ENCODE measurements at regions not wholly inside any gene's neighbourhood (a gene's known extent, or its start where the extent isn't known, plus 50 kb on each side); places are given as distances from the start of the nearest gene placed in this dataset.
"Not testable (repeated sequence)": the region's sequence is repeated elsewhere in the genome, so short reads cannot be mapped to it uniquely, and the experiment has no call there.

DNA sequence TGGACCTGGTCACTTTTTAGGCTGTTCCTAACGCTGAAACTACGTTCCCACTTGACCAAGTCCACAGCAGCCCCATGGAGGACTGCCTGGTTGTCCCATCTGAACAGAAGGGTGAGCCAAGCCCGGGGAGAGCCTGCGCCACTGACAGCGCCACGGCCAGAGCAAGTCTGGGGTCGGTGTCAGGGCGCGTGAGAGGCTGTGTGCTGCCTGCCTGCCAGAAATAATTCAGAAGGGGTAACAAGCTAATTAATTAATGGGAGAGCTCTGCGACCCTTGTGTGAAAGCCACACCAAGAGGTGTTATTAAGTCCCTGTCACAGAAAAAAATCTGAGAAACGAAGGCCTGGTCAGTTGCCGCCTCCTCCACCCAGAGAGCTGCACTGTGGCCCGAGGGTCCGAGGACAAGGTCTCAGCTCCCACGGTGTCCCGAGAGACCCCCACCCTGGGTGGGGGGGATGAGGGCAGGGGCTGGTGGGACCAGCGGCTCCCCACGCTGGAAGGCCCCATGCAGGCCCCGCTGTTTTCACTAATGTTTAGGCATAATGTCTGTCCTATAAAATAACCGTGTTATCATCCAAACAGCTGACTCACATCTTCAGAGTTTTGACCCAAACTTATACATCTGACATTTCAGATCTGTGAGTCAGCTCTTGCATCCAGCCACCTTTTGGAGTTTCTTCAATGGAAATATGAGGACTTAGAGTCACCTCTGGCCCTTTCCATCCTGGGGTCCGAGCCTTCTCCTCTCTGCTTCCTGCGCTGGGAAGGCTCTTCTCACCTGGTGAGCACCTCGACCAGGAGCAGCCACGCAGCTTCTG is 58.5 kb downstream of the DLL1 start:
- no peak for DNase-seq

DNA sequence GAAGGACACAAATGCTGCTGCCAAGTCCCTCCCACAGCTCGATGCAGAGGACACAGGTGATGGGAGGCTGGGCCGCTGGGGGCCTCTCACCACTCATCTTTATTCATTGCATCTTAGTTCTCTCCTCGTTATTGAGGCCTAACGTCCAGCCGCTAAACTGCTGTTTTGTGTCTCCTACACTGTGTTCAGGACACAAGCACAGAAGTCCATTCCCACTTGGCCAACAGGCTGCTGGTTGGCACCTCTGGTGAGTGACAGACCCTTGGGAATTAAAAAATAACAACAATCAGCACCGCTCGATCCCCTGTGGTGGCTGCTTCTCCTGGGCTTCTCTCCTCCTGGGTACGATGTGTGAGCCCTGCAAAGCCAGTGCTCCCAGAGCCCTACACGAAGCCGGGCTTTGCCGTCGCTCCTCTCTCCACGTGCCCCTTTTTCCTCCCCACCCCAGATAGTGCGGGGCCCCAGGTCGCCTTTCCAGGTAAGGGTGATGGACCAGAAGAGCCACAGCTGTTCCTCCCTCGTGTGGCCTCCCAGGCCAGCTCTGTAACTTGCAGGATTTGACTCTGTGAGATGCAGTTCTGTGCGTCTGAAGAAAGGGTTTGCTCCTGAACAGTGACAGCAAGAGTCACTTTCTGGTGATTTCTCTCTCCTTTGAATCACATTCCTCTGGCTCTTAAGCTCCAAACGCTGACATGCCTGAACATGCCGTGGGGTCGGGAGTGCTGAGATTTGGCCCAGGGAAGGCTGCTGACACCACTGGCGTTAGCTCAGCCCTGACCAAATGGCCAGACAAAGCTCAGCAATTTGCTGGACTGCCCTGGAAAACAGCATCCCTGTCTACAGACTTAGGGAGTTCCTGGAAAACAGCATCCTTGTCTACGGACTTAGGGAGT is 59.3 kb downstream of the DLL1 start:
- DNase-seq, result peak; percentile 4

- no peak for DNase-seq
These were observed 60.2 kb downstream of the DLL1 start for GRCh38 chr6:170230520-170231292.

GRCh38 chr6:170229851-170230519 is 60.9 kb downstream of the DLL1 start:
- no peak for DNase-seq

GRCh38 chr6:170229396-170229795 is 61.5 kb downstream of the DLL1 start:
- DNase-seq, result no peak

GRCh38 chr6:170228946-170229310 is 62.0 kb downstream of the DLL1 start:
- no peak for DNase-seq

DNA sequence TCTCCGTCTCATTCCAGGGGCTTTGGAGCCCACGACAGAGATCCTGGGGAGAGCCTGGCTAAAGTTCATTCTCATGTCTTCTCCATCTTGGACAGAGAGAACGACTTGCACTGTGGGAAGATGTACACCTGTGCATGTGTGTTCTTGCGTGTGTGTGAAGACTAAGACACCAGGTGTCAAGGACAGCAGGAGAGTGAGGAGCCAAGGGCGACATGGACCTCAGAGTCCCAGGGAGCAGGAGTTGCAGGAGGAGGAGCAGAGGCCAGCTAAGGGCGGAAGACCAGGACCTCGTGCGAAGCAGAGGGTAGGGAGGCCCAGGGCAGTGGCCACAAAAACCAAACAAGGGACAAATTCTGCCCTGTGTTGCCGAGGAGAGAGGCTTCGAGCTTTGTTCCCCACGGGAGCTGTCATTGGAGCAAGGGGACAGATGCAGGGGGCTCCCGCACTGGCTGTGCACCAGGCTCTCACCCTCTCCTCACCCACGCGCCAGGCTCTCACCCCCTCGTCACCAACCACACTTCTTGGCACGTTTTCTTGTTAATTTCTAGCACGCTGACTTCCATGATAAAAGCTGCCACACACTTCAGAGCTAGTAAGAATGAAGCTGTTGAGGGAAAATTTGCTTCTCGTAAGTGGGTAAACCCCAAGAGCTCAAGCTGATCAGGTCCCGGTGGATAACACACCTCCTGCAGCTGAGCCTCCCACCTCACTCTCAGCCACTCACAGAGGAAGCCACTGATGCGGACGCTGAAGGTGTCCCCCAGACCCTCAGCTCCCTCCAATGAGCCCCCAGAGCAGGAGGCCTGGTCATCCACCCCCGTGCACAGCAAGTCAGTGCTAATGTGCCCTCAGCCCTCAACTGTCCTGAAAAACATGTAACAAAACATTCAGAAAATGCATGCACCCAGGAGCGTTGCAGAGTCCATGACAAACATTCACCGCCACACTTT is 62.6 kb downstream of the DLL1 start:
- DNase-seq, result no peak

- no peak for DNase-seq
These were observed 63.3 kb downstream of the DLL1 start for GRCh38 chr6:170227521-170227983.

DNA sequence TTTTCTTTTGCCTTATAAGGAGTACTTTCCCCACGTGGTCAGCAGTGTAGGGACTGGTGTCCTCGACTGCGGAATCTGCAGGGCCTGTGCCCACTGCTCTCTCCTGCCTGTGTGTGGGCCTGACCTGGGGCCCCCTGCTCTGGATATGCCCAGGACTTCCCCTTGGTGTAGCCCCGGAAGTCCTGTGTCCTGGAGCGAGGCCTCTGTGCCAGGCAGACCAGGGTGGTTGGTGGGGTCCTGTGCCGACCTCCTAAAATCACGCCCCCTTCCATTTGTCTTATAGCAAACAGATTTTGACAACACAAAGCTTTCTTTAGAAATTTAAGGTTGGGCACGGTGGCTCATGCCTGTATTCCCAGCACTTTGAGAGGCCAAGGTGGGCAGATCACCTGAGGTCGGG is 64.2 kb downstream of the DLL1 start:
- DNase-seq, result no peak

GRCh38 chr6:170225852-170226417 is 64.9 kb downstream of the DLL1 start:
- DNase-seq, result no peak

DNA sequence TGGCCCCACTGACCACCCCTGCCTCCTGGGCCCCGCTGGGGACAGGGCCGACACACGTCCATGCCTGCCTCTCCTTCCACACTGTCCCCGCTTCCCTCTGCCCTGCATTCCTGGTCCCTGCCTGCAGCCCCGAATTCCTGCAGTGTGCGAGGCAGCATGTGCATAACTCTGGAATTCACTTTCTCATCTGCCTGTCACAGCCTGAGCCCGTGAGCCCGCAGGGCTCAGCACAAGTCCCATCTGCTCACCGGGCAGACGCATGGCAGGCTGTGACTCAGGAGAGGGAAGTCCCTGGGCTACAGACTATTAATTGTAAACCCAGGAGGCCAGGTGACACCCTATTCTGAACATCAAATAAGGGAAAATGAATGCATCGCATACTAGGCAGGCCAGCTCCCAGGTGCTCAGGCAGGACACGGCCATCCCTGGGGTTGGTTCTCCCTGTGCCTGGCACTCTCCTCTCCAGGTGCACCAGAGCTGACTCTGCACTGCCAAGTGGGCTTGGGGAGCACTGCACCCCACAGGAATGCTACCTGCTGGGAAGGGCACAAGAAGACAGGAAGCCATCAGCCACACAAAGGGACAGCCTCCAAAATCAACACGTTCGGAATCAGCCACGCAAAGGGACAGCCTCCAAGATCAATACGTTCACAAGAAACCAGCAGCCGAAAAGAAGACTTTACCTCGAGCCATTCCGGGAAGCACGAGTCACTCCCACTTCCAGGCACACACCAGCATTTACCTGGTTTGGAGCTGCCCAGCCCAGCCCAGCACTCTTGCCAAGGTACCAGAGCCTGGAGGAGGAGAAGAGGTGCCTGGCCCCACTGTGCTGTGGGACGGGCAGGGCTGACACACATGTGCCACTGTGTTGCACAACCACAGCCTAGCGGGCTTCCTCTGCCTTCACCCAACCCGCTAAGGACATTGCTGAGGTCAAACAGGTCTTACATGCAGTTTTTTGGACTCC is 65.9 kb downstream of the DLL1 start:
- DNase-seq, result peak; percentile 59

DNA sequence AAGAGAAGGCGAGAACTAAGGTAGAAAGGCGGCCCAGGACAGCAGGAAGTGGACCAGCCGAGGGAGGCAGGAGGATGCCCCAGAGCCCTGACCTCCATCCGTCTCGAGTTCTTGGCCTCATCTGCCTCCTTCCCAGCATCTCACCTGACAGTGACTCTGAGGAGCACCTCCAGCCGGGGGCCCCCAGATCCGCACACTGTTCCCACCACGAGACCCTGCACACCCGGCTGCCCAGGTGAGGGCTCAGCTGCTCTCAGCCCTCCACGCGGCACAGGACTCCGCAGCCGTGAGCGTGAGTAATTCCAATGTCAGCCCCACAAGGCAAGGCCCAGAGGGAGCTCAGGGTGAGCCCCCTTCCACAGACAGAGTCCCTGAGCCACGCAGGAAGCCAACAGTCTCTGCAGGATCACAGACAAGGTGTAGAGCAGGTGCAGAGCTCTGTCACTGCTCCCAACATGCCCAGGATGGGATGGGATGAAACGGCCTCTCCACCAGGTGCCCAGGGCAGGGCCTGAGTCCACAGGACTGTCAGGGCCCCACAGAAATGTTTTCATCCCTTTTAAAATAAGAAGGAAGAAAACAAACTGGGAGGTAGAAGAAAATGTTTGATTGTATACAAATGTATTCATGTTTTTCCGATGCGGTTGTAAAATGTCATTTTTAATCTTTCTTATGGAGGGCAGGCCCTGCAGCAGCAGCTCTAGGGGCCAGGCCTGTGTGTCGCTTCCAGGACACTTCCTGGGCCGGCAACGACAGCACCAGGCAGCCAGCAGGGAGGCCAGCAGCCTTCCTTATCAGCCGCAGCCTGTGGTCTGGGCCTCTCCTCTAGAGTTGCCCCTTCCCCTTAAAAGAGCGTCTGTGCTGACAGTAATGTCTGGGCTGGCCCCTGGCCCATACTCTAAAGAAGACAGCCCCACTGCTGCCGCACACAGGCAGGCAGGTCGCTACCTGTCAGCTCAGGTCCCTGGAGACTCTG is 66.9 kb downstream of the DLL1 start:
- DNase-seq, result no peak

DNA sequence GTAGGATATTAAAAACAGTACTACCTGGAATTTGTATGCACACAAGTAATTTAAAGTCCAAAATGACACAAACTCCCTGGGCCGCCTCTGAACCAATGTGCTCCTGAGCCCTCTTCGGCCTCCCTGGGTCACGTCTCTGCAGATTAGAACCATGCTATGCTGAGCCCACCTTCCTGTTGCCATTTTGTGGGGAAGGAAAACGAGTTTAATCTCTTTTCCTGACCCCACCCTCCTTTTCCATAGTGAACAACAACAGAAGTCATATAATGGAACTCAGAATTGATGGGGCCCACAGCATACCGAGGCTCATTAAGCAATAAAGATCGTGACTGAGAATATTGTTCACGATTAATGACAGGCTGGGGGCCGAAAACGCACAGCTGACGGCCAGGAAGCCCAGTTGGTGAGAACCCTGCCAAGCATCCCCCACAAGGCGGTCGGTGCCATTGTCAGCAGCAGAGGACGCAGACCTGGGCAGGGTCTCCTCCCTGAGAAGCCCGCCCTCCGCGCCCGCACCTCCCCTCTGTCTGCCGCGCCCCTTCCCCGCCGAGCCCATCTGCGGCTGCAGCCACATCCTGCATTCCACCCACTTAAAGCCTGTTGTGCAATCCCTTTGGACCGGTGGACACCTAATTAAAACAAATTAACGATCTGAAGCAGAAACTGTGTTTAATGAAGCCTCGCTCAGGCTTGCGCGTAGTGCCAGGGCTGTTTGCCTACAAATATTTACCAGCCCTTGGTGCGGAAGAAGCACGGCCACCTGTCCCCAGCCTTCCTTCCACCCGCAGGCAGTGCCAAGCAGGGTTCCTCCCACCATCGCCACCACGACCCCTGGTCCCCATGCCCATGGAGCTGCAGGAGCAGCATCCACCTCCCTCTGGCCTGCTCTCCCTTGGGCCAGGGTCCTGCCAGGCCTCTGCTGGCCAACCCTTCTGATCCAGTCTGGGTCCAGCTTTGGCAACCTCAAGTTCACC is 68.1 kb downstream of the DLL1 start:
- DNase-seq, result peak; percentile 27

GRCh38 chr6:170221753-170222400 is 69.0 kb downstream of the DLL1 start:
- peak; percentile 31 for DNase-seq

DNA sequence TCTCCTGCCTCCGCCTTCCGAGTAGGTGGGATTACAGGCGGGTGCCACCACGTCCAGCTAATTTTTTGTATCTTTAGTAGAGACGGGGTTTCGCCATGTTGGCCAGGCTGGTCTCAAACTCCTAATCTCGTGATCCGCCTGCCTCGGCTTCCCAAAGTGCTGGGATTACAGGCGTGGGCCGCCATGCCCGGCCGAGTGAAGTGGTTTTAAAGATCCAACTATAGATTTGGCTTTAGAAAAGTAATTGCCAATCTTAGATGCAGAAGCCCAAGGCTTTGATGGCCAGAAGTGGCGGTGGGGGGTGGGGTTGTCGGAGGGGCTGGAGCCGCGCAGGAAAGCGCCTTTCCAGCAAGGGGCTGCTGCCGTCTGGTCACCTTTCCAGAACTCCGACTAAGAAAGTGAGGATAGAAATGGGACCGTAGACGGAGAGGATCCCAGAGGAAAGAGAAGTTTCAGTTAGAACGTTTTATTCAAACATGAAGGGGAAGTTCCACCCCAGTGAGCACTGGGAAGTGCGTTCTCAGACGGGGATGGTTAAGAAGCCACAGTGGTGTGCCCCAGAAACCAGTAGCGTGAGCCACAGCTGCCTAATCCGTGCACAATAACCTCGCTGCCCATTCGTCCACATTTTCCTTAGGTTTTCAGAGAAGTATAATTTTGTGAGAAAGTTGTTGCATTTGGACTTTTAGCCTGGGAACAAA is 69.7 kb downstream of the DLL1 start:
- DNase-seq, result no peak

DNA sequence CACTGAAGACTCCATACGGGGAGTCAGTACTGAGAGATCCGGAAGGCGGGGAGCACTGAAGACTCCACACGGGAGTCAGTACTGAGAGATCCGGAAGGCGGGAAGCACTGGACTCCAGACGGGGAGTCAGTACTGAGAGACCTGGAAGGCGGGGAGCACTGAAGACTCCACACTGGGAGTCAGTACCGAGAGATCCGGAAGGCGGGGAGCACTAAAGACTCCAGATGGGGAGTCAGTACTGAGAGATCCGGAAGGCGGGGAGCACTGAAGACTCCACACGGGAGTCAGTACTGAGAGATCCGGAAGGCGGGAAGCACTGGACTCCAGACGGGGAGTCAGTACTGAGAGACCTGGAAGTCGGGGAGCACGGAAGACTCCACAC is 77.2 kb downstream of the DLL1 start:
- DNase-seq, result not testable (repeated sequence)

Data from NCI-H1694 (cell line).